Common myeloid progenitor, CD34-positive (primary cell): ENCODE measurements at regions not wholly inside any gene's neighbourhood (a gene's known extent, or its start where the extent isn't known, plus 50 kb on each side); places are given as distances from the start of the nearest gene placed in this dataset.

Experiments
- CTCF ChIA-PET: fragments of 350-600 bp; sonication (Branson Sonifier 250); formaldehyde crosslinking; loops from one replicate; lab custom pipeline; 2021; ENCODE audit warnings: antibody characterized with exemption; lab: Charles Lee
- POLR2A ChIA-PET: fragments of 350-600 bp; sonication (Branson Sonifier 250); formaldehyde crosslinking; loops from one replicate; lab custom pipeline; 2021; ENCODE audit warnings: antibody characterized with exemption; lab: Charles Lee
- DNase-seq, 3 donors: peaks; one replicate each; pipeline versions ENCODE4 v3.0.0 to v3.0.0-alpha.2; 2013
- H3K27ac ChIP-seq, 2 experiments: 1 replicate in 1 of 2; 2 replicates in 1 of 2; pipeline ENCODE4 v1.7.0; 2013; ENCODE audit warnings: inconsistent platforms in 2 of 2, low read length in 2 of 2, mild to moderate bottlenecking in 2 of 2, low read depth in 1 of 2, moderate library complexity in 1 of 2; ENCODE audit not compliant: severe bottlenecking in 2 of 2, insufficient read depth in 1 of 2, poor library complexity in 1 of 2
- H3K27me3 ChIP-seq, 5 experiments: replicated peaks in 2 of 5; 1 replicate in 3 of 5; 2 replicates in 2 of 5; pipeline versions ENCODE4 v1.6.1 to v1.7.0; 2013; ENCODE audit warnings: low read length in 4 of 5, mild to moderate bottlenecking in 2 of 5, moderate library complexity in 2 of 5, inconsistent platforms in 1 of 5; ENCODE audit not compliant: insufficient read depth in 5 of 5, control insufficient read depth in 4 of 5
- H3K36me3 ChIP-seq, 4 experiments: 1 replicate in 2 of 4; 2 replicates in 2 of 4; pipeline versions ENCODE4 v1.6.1 to v1.7.0; 2013; ENCODE audit warnings: low read length in 3 of 4, control low read depth in 1 of 4, mild to moderate bottlenecking in 1 of 4; ENCODE audit not compliant: control insufficient read depth in 4 of 4, insufficient read depth in 4 of 4
- H3K4me1 ChIP-seq, 4 experiments: 1 replicate in 3 of 4; 2 replicates in 1 of 4; pipeline versions ENCODE4 v1.6.1 to v1.7.1; 2013; ENCODE audit warnings: low read length in 3 of 4, mild to moderate bottlenecking in 3 of 4, control low read depth in 1 of 4, inconsistent platforms in 1 of 4, moderate library complexity in 1 of 4; ENCODE audit not compliant: control insufficient read depth in 4 of 4, insufficient read depth in 4 of 4; ENCODE audit errors: control extremely low read depth in 1 of 4
- H3K4me3 ChIP-seq, 7 experiments: 1 replicate in 4 of 7; 2 replicates in 3 of 7; pipeline versions ENCODE4 v1.5.1 to v1.7.0; 2013; ENCODE audit warnings: mild to moderate bottlenecking in 7 of 7, low read length in 6 of 7, moderate library complexity in 6 of 7, inconsistent platforms in 2 of 7, low read depth in 2 of 7, control low read depth in 1 of 7; ENCODE audit not compliant: insufficient read depth in 4 of 7, control insufficient read depth in 1 of 7; ENCODE audit errors: extremely low read depth in 1 of 7
- H3K9me3 ChIP-seq, 5 experiments: 1 replicate in 4 of 5; 2 replicates in 1 of 5; pipeline versions ENCODE4 v1.6.1 to v1.7.1; 2013; ENCODE audit warnings: low read length in 4 of 5, mild to moderate bottlenecking in 2 of 5, inconsistent platforms in 1 of 5, low read depth in 1 of 5, moderate library complexity in 1 of 5; ENCODE audit not compliant: control insufficient read depth in 4 of 5, insufficient read depth in 2 of 5; ENCODE audit errors: control extremely low read depth in 1 of 5
- WGBS: methylation state at CpG from one replicate; pipeline ENCODE4 v1.1.5; 2013; ENCODE audit not compliant: insufficient coverage; 5-methylcytosine and 5-hydroxymethylcytosine counted together

- DNase-seq = no peak
- 97% methylated on average over 4 of the region's 5 CpGs for WGBS
- Histone ChIP-seq H3K4me3 (no peak overlapping the region), H3K36me3 (no peaks in the 10 kb centered on the region), H3K9me3 (no peaks in the 10 kb centered on the region), H3K27me3 (no peaks in the 10 kb centered on the region), H3K27ac (no peak overlapping the region), H3K4me1 (no peaks in the 10 kb centered on the region)
- ChIA-PET POLR2A (no interaction called here), CTCF (interaction anchor here (1.6 to 2.1 kb wide), 2 partner anchors 10 to 28 kb away, joined by 3 to 5 read pairs; no protein-coding TSS in a partner anchor)
Observed at GRCh38 chr6:134590004-134590403, 272.1 kb upstream of the SGK1 start.

DNA sequence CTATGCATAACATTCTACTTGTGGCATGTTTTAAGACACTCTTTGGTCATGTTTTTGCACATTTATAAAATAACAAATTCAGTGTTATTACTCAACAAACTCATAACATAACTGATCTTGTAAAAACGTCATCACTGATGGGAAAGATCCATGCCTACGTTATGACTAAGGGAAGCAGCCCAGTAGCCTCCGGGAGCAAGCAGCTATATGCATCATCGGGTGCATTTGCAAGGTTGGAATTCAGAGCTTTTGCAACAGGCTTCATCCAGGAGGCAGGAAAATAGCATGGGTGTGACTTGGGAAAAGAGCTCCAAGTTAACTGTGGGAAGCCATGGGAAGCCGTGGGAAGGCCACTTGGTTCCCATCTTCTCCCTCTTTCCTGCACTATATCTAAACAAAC lies 271.6 kb upstream of the SGK1 start:
- Histone ChIP-seq H3K4me3 (no peak overlapping the region), H3K4me1 (no peaks in the 10 kb centered on the region), H3K9me3 (no peaks in the 10 kb centered on the region), H3K36me3 (no peaks in the 10 kb centered on the region), H3K27ac (no peak overlapping the region), H3K27me3 (peaks cover 0 to 2% (median 0%) of the 10 kb centered on the region in 5 experiments)
- CTCF ChIA-PET = interaction anchor here (1.1 to 2.1 kb wide), 3 partner anchors 10 to 121 kb away, joined by 3 to 5 read pairs (median 3); no protein-coding TSS in a partner anchor
- DNase-seq = no peak
- POLR2A ChIA-PET = no interaction called here
- 98% methylated on average over 4 of the region's 5 CpGs for WGBS

DNA sequence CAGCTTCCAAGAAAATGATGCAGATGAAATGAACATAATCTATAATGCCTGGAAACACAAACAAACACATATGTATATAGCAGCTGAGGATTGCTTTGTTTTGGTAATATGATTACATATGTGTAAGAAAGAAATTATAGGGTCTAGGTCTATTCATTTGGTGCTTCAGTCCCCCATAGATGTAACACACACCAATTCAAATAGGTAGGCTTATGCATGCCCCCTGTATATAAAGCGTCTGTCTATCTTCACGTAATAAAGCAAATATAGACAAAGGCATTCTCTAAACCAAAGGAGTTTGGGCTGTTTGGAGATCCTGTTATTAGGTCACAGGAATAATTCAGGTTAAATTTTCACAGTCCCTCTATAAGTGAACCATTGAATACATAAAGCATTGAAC lies 270.4 kb upstream of the SGK1 start:
- ChIA-PET POLR2A (interaction anchor here (0.6 kb wide), 1 partner anchor 35 kb away, joined by 3 read pairs; no protein-coding TSS in a partner anchor), CTCF (no interaction called here)
- no peak overlapping the region for H3K4me3 ChIP-seq
- H3K4me1 ChIP-seq = no peaks in the 10 kb centered on the region
- no peaks in the 10 kb centered on the region for H3K36me3 ChIP-seq
- no peaks in the 10 kb centered on the region for H3K9me3 ChIP-seq
- no CpG with 5 or more reads among the region's 2 CpGs for WGBS
- no peak overlapping the region for H3K27ac ChIP-seq
- DNase-seq = no peak
- H3K27me3 ChIP-seq = peaks cover 0 to 2% (median 0%) of the 10 kb centered on the region in 5 experiments

- ChIA-PET POLR2A (no interaction called here), CTCF (interaction anchor here (0.7 kb wide), 1 partner anchor 108 kb away, joined by 3 read pairs; no protein-coding TSS in a partner anchor)
- DNase-seq = no peak
- Histone ChIP-seq H3K27ac (no peak overlapping the region), H3K4me1 (no peaks in the 10 kb centered on the region), H3K36me3 (no peaks in the 10 kb centered on the region), H3K4me3 (no peak overlapping the region), H3K9me3 (no peaks in the 10 kb centered on the region), H3K27me3 (peaks cover 0 to 2% (median 0%) of the 10 kb centered on the region in 5 experiments)
- 91% methylated on average over 4 of the region's 8 CpGs for WGBS
Observed at GRCh38 chr6:134585517-134585873, 267.6 kb upstream of the SGK1 start.

GRCh38 chr6:134584847-134585516 lies 267.1 kb upstream of the SGK1 start:
- no peaks in the 10 kb centered on the region for H3K9me3 ChIP-seq
- H3K27me3 ChIP-seq = peaks cover 0 to 2% (median 0%) of the 10 kb centered on the region in 5 experiments
- ChIA-PET CTCF (interaction anchor here (0.7 kb wide), 1 partner anchor 108 kb away, joined by 3 read pairs; no protein-coding TSS in a partner anchor), POLR2A (no interaction called here)
- no peak for DNase-seq
- no peaks in the 10 kb centered on the region for H3K36me3 ChIP-seq
- no peak overlapping the region for H3K27ac ChIP-seq
- H3K4me1 ChIP-seq = no peaks in the 10 kb centered on the region
- 100% methylated on average over 2 of the region's 2 CpGs for WGBS
- no peak overlapping the region for H3K4me3 ChIP-seq

DNA sequence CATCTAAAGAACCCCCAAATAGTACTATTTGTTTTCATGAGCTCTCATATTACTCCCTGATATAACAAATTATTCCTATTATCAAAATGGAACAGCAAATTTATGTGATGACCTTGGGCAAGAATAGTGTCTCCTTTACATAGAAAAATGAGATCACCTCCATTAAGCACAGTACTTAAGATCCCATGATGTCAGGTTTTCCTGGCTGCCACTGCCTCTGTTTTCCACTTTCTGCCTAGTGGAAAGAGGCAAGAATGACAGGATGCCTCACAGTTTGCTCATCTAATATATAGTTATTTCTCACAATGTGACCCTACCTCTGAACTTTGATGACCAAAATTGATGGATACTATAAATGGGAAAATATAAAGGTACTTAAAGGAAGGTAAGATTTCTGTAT lies 260.1 kb upstream of the SGK1 start:
- Histone ChIP-seq H3K36me3 (no peaks in the 10 kb centered on the region), H3K27me3 (no peaks in the 10 kb centered on the region), H3K27ac (no peak overlapping the region), H3K4me1 (peaks cover 0 to 7% (median 2%) of the 10 kb centered on the region in 4 experiments), H3K4me3 (no peak overlapping the region), H3K9me3 (no peaks in the 10 kb centered on the region)
- no peak for DNase-seq
- POLR2A ChIA-PET = no interaction called here
- CTCF ChIA-PET = no interaction called here

DNA sequence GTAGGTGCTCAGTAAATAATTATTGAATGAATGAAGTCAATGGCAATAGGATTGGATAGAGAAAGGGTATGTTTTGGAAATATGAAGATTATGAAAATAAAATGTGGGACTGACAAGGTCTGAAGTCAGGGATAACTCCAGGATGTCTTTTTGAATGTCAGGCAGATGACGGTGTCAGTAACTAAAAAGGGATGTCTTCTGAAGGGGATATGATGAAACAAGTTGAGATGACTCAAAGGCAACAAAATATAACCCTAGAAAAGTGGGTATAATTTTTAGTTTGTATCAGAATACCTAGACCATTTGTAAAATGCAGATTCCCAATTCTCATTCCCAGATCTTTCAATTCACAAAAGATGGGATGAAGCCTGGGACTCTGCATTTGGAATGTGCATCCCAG lies 257.3 kb upstream of the SGK1 start:
- H3K9me3 ChIP-seq = peaks cover 0 to 2% (median 0%) of the 10 kb centered on the region in 5 experiments
- no peak for DNase-seq
- 0% methylated on average over 1 of the region's 1 CpG for WGBS
- peaks cover 0 to 7% (median 2%) of the 10 kb centered on the region in 4 experiments for H3K4me1 ChIP-seq
- H3K27me3 ChIP-seq = no peaks in the 10 kb centered on the region
- H3K27ac ChIP-seq = no peak overlapping the region
- no peaks in the 10 kb centered on the region for H3K36me3 ChIP-seq
- POLR2A ChIA-PET = no interaction called here
- CTCF ChIA-PET = no interaction called here
- H3K4me3 ChIP-seq = no peak overlapping the region
